IgD-negative memory B cell (primary cell): ENCODE measurements at regions not wholly inside any gene's neighbourhood (a gene's known extent, or its start where the extent isn't known, plus 50 kb on each side); places are given as distances from the start of the nearest gene placed in this dataset.

Source experiments
- H3K27ac Mint-ChIP-seq, 3 donors: one replicate each; pipeline ENCODE4 v1.8.0; 2020 to 2022; ENCODE audit warnings: mild to moderate bottlenecking in 3 of 3, mixed read lengths in 3 of 3, moderate library complexity in 1 of 3
- H3K27me3 Mint-ChIP-seq: one replicate; pipeline ENCODE4 v1.8.0; 2021; ENCODE audit warnings: mixed read lengths
- H3K36me3 Mint-ChIP-seq: one replicate; pipeline ENCODE4 v1.8.0; 2020; ENCODE audit warnings: mild to moderate bottlenecking, mixed read lengths
- H3K4me1 Mint-ChIP-seq, 3 donors: one replicate each; pipeline ENCODE4 v1.8.0; 2020 to 2022; ENCODE audit warnings: mixed read lengths in 3 of 3, mild to moderate bottlenecking in 1 of 3
- H3K4me3 Mint-ChIP-seq, 4 donors: one replicate each; pipeline ENCODE4 v1.8.0; 2020 to 2022; ENCODE audit warnings: mild to moderate bottlenecking in 4 of 4, mixed read lengths in 4 of 4, moderate library complexity in 3 of 4
- H3K9me3 Mint-ChIP-seq, 3 donors: one replicate each; pipeline ENCODE4 v1.8.0; 2020 to 2021; ENCODE audit warnings: mixed read lengths in 3 of 3, mild to moderate bottlenecking in 1 of 3

GRCh38 chr10:35909121-35909720, 267.1 kb upstream of the FZD8 start:
- H3K27me3 Mint-ChIP-seq: no peaks in the 10 kb centered on the region
- H3K4me3 Mint-ChIP-seq: no peak overlapping the region
- H3K4me1 Mint-ChIP-seq: no peaks in the 10 kb centered on the region
- H3K9me3 Mint-ChIP-seq: peaks cover 2 to 9% (median 3%) of the 10 kb centered on the region in 3 donors
- peaks cover 3% of the 10 kb centered on the region for H3K36me3 Mint-ChIP-seq
- H3K27ac Mint-ChIP-seq: no peak overlapping the region

GRCh38 chr10:35908451-35908850, 266.4 kb upstream of the FZD8 start:
- Mint-ChIP-seq H3K27ac (no peak overlapping the region), H3K27me3 (no peaks in the 10 kb centered on the region), H3K4me1 (no peaks in the 10 kb centered on the region), H3K36me3 (peaks cover 3% of the 10 kb centered on the region), H3K9me3 (peaks cover 2 to 9% (median 3%) of the 10 kb centered on the region in 3 donors), H3K4me3 (no peak overlapping the region)

- no peak overlapping the region for H3K4me3 Mint-ChIP-seq
- peaks cover 1% of the 10 kb centered on the region for H3K36me3 Mint-ChIP-seq
These were observed 265.5 kb upstream of the FZD8 start for GRCh38 chr10:35907548-35907947.

GRCh38 chr10:35906155-35906554, 264.1 kb upstream of the FZD8 start:
- Mint-ChIP-seq H3K4me3 (no peak overlapping the region), H3K27ac (no peak overlapping the region), H3K4me1 (no peaks in the 10 kb centered on the region), H3K27me3 (no peaks in the 10 kb centered on the region), H3K36me3 (no peaks in the 10 kb centered on the region), H3K9me3 (peaks cover 0 to 9% (median 5%) of the 10 kb centered on the region in 3 donors)

More at GRCh38 chr10:35907548-35907947, 265.5 kb upstream of the FZD8 start:
- peaks cover 2 to 9% (median 3%) of the 10 kb centered on the region in 3 donors for H3K9me3 Mint-ChIP-seq
- H3K27ac Mint-ChIP-seq: no peak overlapping the region
- no peaks in the 10 kb centered on the region for H3K4me1 Mint-ChIP-seq
- H3K27me3 Mint-ChIP-seq: no peaks in the 10 kb centered on the region

GRCh38 chr10:35903021-35903420, 260.9 kb upstream of the FZD8 start:
- no peak overlapping the region for H3K27ac Mint-ChIP-seq
- H3K36me3 Mint-ChIP-seq: peaks cover 2% of the 10 kb centered on the region
- H3K9me3 Mint-ChIP-seq: peaks cover 0 to 9% (median 5%) of the 10 kb centered on the region in 3 donors
- no peaks in the 10 kb centered on the region for H3K4me1 Mint-ChIP-seq
- H3K4me3 Mint-ChIP-seq: no peak overlapping the region
- H3K27me3 Mint-ChIP-seq: no peaks in the 10 kb centered on the region

- peaks cover 0 to 7% (median 2%) of the 10 kb centered on the region in 3 donors for H3K9me3 Mint-ChIP-seq
- H3K27ac Mint-ChIP-seq: no peak overlapping the region
- peaks cover 2% of the 10 kb centered on the region for H3K36me3 Mint-ChIP-seq
- H3K4me3 Mint-ChIP-seq: no peak overlapping the region
- no peaks in the 10 kb centered on the region for H3K4me1 Mint-ChIP-seq
- no peaks in the 10 kb centered on the region for H3K27me3 Mint-ChIP-seq
These were observed 256.8 kb upstream of the FZD8 start for GRCh38 chr10:35898716-35899440.

- Mint-ChIP-seq H3K4me1 (no peaks in the 10 kb centered on the region), H3K9me3 (peaks cover 0 to 7% (median 0%) of the 10 kb centered on the region in 3 donors), H3K36me3 (peaks cover 2% of the 10 kb centered on the region), H3K27me3 (no peaks in the 10 kb centered on the region), H3K27ac (no peak overlapping the region), H3K4me3 (no peak overlapping the region)
These were observed 253.9 kb upstream of the FZD8 start for GRCh38 chr10:35896001-35896400.

- H3K27ac Mint-ChIP-seq: no peak overlapping the region
- peaks cover 2% of the 10 kb centered on the region for H3K36me3 Mint-ChIP-seq
- no peaks in the 10 kb centered on the region for H3K27me3 Mint-ChIP-seq
- peaks cover 0 to 7% (median 0%) of the 10 kb centered on the region in 3 donors for H3K9me3 Mint-ChIP-seq
- H3K4me1 Mint-ChIP-seq: no peaks in the 10 kb centered on the region
- no peak overlapping the region for H3K4me3 Mint-ChIP-seq
These were observed 253.2 kb upstream of the FZD8 start for GRCh38 chr10:35895331-35895730.

GRCh38 chr10:35892526-35892925, 250.4 kb upstream of the FZD8 start:
- Mint-ChIP-seq H3K9me3 (peaks cover 0 to 7% (median 0%) of the 10 kb centered on the region in 3 donors), H3K4me3 (no peak overlapping the region), H3K4me1 (no peaks in the 10 kb centered on the region), H3K27me3 (peaks cover 5% of the 10 kb centered on the region), H3K36me3 (no peaks in the 10 kb centered on the region), H3K27ac (peak overlapping the region in 1 of 3 donors; percentile 64)

- H3K4me1 Mint-ChIP-seq: no peaks in the 10 kb centered on the region
These were observed 248.8 kb upstream of the FZD8 start for GRCh38 chr10:35890676-35891495.

GRCh38 chr10:35889971-35890675, 248.0 kb upstream of the FZD8 start:
- no peak overlapping the region for H3K4me3 Mint-ChIP-seq
- H3K9me3 Mint-ChIP-seq: peaks cover 0 to 7% (median 0%) of the 10 kb centered on the region in 3 donors
- H3K36me3 Mint-ChIP-seq: no peaks in the 10 kb centered on the region
- peaks cover 5% of the 10 kb centered on the region for H3K27me3 Mint-ChIP-seq
- H3K4me1 Mint-ChIP-seq: no peaks in the 10 kb centered on the region
- no peak overlapping the region for H3K27ac Mint-ChIP-seq

More at GRCh38 chr10:35890676-35891495, 248.8 kb upstream of the FZD8 start:
- Mint-ChIP-seq H3K4me3 (no peak overlapping the region), H3K36me3 (no peaks in the 10 kb centered on the region), H3K27ac (no peak overlapping the region), H3K9me3 (peaks cover 0 to 7% (median 0%) of the 10 kb centered on the region in 3 donors), H3K27me3 (peaks cover 5% of the 10 kb centered on the region)

GRCh38 chr10:35889226-35889625, 247.1 kb upstream of the FZD8 start:
- H3K27ac Mint-ChIP-seq: no peak overlapping the region
- peaks cover 5% of the 10 kb centered on the region for H3K27me3 Mint-ChIP-seq
- no peak overlapping the region for H3K4me3 Mint-ChIP-seq
- H3K9me3 Mint-ChIP-seq: peaks cover 0 to 7% (median 0%) of the 10 kb centered on the region in 3 donors
- no peaks in the 10 kb centered on the region for H3K4me1 Mint-ChIP-seq
- no peaks in the 10 kb centered on the region for H3K36me3 Mint-ChIP-seq

- peaks cover 0 to 3% (median 0%) of the 10 kb centered on the region in 3 donors for H3K9me3 Mint-ChIP-seq
- no peaks in the 10 kb centered on the region for H3K36me3 Mint-ChIP-seq
- H3K27me3 Mint-ChIP-seq: peaks cover 5% of the 10 kb centered on the region
These were observed 246.3 kb upstream of the FZD8 start for GRCh38 chr10:35888400-35888799.

GRCh38 chr10:35887685-35888084, 245.6 kb upstream of the FZD8 start:
- Mint-ChIP-seq H3K27ac (no peak overlapping the region), H3K4me1 (peaks cover 0 to 2% (median 0%) of the 10 kb centered on the region in 3 donors), H3K27me3 (peaks cover 5% of the 10 kb centered on the region), H3K36me3 (no peaks in the 10 kb centered on the region), H3K9me3 (peaks cover 0 to 3% (median 0%) of the 10 kb centered on the region in 3 donors), H3K4me3 (no peak overlapping the region)

More at GRCh38 chr10:35888400-35888799, 246.3 kb upstream of the FZD8 start:
- Mint-ChIP-seq H3K4me3 (no peak overlapping the region), H3K4me1 (peaks cover 0 to 2% (median 0%) of the 10 kb centered on the region in 3 donors), H3K27ac (no peak overlapping the region)
